Hematopoietic multipotent progenitor cell treated with erythropoietin and hydrocortisone succinate and interleukin-3 and kit ligand, for 8 days (in vitro differentiated cells): ENCODE measurements at regions not wholly inside any gene's neighbourhood (a gene's known extent, or its start where the extent isn't known, plus 50 kb on each side); places are given as distances from the start of the nearest gene placed in this dataset.

Experiments
- DNase-seq: peaks from one replicate; pipeline ENCODE4 v3.0.0-alpha.2; 2015

GRCh38 chr2:226515344-226516055 is 284.1 kb downstream of the IRS1 start:
- DNase-seq, result no peak

DNA sequence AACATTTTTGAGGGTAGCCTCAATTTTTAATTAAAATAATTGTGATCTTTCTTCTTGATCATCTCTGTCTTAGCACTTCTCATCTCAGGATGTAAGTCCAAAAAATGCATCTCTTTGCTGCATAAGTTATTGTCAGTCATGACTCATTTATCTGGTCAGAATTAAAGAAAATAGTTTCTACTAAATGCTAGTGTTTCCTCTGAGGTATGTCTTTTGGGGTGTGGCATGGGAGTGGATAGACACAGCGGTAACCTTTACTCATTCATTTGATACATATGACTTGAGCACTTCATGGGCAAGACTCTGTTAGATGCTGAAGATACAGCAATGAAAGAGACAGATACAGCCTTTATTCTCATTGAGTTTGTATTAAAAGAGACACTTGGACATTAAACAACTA is 284.7 kb downstream of the IRS1 start:
- no peak for DNase-seq

DNA sequence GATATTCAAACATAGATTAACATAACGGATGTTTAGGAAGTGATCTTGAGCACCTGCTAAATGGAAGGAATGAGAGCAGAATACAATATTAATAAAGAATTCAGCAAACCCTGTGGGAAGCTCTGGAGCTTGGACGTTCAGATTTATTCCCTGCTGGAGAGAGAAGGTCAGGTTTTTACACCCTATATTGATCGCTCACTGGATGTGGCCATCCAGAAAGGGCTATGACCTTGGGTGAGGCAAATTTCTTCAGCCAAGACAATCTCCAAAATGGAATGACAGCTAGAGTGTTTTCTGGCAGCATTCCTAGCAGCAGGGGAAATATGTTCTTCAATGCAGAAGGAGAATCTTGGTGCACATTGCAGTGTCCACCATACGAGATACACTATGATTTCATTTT is 288.3 kb downstream of the IRS1 start:
- DNase-seq, result no peak

DNA sequence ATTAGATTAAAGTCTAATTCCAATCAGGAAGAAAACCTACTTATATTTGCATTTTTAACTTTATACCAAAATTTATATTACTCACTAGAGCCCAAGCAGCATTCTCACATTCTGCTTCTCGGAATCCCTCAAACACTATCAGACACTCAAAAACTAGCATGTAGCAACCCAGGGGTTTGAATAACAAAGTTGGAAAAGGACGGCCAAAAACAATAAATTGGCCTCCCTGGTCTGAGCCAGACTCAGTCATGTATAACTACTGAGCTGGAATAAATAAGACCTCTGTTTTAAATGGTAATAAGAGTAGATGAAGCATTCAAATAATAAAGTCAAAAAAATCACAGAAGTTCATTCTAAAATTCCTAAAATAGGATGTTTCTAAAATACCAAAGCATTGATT is 290.9 kb downstream of the IRS1 start:
- DNase-seq, result no peak

DNA sequence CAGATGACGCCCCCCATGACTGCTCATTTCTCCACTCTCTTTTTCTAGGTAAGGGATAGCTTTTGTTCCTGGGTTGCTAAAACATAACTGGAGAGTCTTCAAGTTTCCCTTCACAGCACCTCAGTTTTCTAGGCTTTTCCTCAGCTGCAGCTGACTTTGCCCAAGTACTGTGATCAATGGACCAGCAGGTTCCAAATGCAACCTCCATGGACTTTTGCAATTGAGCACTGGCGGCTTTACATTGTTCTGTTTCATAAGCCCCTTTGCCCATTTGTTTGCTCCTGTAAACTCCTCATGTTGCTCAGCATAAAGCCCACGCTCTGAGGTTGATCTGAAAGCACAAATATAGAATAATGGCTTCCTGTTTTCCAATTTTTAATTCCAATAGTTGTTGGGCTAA is 291.6 kb downstream of the IRS1 start:
- no peak for DNase-seq

DNA sequence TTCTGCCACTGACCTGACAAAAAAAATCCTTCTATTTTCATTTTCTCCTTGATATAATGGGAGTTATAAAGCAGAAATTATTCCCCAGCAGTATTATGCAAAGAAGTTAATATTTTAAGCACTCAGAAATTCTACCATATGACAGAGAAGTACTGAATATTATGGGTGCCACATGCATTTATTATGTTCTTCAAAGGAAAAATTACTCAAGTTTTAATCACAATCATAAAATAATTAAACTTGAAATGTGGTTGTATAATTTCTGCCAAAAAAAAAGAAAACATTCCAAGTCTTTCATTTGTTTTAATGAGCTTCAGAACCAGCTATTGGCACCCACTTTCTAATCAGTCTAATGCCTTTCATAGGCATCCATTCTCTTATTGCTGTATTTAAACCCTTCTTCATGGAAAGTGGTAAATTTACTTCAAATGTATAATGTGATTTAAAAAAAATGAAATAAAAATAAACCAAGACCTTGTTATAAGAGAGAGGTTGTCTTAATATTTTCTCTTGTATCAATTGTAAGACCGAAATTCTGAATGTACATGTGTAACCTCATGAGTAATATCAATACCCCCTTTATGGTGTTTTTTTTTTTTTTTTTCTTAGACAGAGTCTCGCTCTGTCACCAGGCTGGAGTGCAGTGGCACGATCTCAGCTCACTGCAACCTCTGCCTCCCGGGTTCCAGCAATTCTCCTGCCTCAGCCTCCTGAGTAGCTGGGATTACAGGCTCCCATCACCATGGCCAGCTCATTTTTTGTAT is 302.3 kb downstream of the IRS1 start:
- DNase-seq, result no peak

- no peak for DNase-seq
Measured at GRCh38 chr2:226496273-226496550, 303.4 kb downstream of the IRS1 start.

DNA sequence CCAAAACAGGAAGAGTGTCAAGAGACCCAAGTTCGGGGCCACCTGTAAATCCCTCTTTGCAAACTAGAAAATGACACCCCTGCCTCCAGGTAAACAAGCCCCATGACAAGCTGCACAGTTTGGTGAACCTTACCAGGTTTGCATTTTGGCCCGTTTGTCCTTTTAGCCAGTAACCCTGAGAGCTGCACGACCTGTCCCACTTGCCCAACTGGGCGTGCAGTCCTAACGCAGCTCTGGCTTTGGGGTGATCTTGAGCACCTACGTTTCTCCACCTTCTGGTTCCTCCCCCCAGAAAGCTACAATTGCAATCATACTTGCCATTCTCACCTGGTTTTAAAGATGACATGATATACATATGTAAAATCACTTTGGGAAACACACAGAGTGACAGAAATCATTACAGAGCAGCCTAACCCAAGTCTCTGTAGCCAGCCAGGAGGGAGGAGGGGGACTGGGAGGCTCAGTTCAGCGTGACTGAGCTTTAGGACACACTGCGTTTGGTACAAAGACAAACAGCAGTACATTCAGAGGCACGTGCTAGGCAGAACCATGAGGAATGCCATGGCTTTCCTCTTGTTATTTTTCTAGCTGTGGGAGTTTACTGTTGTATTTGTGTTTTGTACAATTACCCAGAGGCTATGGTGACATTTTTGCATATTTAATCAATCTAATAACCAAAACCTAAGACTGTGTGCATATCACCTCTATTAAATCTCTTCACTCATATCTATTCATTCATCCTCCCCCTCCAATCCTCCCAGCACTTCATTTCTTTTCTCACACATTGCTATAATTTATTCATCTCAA is 304.0 kb downstream of the IRS1 start:
- DNase-seq, result no peak

DNA sequence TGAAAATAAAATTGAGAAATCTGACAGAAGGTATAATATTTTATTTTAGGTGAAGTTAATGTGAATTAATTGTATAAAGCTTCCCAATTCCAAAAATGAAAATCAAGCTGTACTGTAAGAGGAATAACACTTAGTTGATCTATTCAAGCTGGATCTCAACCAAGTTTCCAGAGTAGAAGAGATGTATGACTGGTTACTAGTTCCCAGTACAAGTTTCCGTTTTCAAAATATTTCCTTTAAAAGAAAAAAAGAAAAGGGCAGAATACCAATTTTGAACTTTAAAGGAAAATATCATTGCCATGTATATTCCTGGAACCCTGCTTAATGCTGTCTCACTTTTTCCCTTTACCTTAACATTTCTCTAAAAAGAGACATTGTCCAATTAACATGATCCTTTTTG is 308.5 kb downstream of the IRS1 start:
- no peak for DNase-seq

DNA sequence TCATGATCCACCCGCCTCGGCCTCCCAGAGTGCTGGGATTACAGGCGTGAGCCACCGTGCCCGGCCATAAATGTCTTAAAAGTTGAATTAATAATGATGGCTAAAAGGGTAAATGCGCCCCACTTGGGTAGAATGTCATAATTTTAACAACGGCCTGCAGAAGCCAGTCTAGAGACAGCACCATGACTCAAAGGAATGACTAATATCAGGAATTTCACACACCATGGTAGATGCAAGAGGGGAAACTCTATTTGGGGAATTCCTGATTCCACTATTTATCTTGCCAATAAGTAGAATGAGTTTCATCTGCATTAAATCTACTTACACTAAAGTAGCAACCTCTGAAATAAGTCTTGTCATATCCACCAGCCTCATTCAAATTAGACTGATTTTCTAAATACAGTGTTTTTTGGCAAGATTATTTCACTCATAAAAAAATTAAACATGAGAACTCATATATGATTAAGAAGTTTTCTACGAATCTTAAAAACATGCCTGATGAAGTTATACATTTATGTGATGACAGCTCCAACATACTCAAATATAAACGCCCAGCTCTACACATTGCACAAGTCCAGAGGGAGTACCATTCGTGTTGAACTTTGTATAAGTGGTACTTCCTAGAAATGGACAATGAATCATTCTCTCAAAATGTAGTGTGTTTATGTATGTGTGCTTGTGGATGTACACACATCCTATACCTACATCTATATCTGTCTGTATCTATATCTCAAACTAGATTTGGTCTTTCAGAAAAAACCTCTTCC is 309.7 kb downstream of the IRS1 start:
- DNase-seq, result no peak

- DNase-seq, result no peak
Measured at GRCh38 chr2:226488034-226488433, 311.6 kb downstream of the IRS1 start.

GRCh38 chr2:226487573-226487972 is 312.0 kb downstream of the IRS1 start:
- no peak for DNase-seq

GRCh38 chr2:226483745-226484619 is 315.6 kb downstream of the IRS1 start:
- DNase-seq, result no peak

DNA sequence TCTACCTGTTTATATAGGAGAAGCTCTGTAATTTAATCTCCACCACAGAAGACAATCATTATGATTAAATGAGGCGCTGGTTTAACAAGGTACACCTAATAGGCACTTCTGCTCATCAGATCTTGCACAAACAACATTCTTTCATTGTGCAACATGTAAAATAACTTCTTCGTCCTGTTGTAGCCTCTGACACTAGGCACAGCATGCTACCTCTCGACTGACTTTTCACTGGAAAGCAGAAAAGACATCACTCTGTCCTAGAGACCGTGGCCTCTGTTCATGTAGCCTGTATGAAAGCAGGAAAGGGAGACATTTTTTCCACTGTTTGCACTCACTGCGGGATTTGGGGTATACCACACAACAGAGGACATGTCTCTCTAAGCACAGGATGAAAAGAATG is 316.5 kb downstream of the IRS1 start:
- no peak for DNase-seq

DNA sequence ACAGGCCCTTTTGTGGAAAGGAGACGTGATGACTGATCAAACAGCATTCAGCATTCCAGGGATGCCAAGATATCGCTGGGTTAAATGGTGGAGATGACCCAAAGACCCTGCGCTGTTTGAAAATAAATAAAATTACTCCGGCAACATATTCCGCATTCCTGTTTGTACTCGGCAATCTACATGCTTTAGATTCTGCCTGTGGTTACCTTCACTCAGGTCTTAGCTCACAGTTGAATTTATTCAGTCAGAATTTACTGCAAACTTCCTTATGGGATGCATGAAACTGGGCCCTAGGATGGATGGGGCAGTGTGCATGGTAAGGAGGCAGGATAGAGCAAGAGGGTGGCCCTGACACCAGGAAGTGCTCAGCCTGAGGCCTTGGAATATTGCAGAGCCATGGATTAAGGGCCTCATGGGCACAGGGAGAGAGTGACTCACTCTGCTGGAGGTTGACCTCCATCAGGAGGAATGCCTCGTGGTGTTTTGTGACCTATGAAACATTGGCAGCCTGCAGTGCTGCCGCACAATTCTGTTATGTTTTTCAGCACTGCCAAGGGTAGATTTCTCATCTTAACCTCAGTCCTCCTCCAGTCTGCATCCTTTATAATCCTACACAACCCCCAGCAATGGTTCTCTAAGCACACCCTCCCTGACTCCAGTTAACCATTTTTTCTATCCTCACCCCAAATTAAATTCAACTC is 321.4 kb downstream of the IRS1 start:
- DNase-seq, result no peak

DNA sequence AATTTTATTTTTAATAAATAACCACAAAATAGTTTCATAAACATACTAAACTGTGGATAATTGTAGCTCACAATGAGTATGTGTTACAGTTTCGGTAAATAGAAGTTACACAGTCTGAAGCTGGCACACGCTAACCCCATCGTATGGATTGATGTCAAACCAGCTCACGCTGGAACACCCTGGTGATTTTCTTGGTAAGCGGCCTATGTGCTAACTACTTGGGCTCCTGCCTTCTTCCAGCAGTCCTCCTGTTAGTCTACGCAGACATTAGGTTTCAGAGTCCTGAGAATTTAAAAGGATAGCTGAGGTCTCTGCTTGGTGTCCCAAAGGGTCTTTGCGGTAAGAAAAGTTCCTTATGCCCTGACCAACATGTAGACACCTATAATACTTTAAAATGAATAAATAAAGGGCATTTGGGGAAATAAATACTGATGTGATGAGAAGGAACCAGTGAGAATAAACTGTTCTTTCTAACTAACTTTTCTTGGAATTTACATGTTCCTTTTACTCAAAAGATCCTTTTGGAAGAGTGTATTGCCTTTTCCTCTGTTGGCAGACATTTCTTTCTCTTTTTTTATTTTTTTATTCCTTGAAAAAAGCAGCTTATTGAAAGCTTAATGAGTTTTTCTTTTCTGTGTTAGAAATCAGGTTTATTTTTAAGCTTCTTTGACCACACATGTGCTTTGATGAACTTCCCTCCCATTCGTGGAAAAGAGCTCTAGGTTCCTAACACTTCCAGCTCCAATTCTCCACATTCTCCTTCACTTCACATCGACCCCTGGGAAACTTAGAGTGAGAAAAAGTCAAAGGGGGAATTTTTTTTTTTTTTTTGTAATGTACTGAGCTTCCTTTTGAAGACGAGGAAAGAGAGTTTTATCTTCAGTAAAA is 322.2 kb downstream of the IRS1 start:
- no peak for DNase-seq

- DNase-seq, result no peak
Measured at GRCh38 chr2:226475650-226476049, 324.0 kb downstream of the IRS1 start.

GRCh38 chr2:226474131-226474530 is 325.5 kb downstream of the IRS1 start:
- no peak for DNase-seq

- DNase-seq, result no peak
Measured at GRCh38 chr2:226471987-226472470, 327.6 kb downstream of the IRS1 start.

GRCh38 chr2:226467633-226468032 is 332.0 kb downstream of the IRS1 start:
- DNase-seq, result no peak
